Mucosa of descending colon (tissue), 3 donors: ENCODE measurements at regions not wholly inside any gene's neighbourhood (a gene's known extent, or its start where the extent isn't known, plus 50 kb on each side); places are given as distances from the start of the nearest gene placed in this dataset.

Source experiments
- ATAC-seq: fragments of 200-7000 bp; cut with Tn5 transposase; one replicate; pipeline ENCODE4 v1.9.1; 2020; ENCODE audit warnings: mild to moderate bottlenecking, moderate library complexity
- DNase-seq, 3 donors: peaks; one replicate each; pipeline ENCODE4 v3.0.0-alpha.2; 2020
- H3K36me3 ChIP-seq: fragments of 200-600 bp; one replicate; pipeline ENCODE4 v1.8.0; 2021; ENCODE audit warnings: low read depth, mild to moderate bottlenecking
- H3K4me1 ChIP-seq: fragments of 200-600 bp; one replicate; pipeline ENCODE4 v1.8.0; 2021; ENCODE audit warnings: low read depth, mild to moderate bottlenecking
- H3K4me3 ChIP-seq: fragments of 200-600 bp; one replicate; pipeline ENCODE4 v1.8.0; 2021; ENCODE audit warnings: mild to moderate bottlenecking
- H3K9me3 ChIP-seq: fragments of 200-600 bp; one replicate; pipeline ENCODE4 v1.8.0; 2021; ENCODE audit warnings: mild to moderate bottlenecking
- intact Hi-C, 2 donors: fragments of 100-400 bp; cut with DNase I in 1 of 2; cut with micrococcal nuclease in 1 of 2; formaldehyde crosslinking; loops; one replicate each; pipeline versions ENCODE4 v1.11.0 to v1.11.1; 2022; cut with DNase I, micrococcal nuclease
- TF ChIP-seq, protein P1 (sequence below): fragments of 200-600 bp; IDR thresholded peaks from one replicate; pipeline ENCODE4 v1.8.0; 2022; ENCODE audit warnings: antibody characterized with exemption, mild to moderate bottlenecking
- donor health status: DM: no; HTN: no; CAD: no; lungs with moderate emphysema.
- donor health status: DM: no; HTN: no; CAD: no.
- donor health status: DM: no; HTN: yes; CAD: no.

DNA sequence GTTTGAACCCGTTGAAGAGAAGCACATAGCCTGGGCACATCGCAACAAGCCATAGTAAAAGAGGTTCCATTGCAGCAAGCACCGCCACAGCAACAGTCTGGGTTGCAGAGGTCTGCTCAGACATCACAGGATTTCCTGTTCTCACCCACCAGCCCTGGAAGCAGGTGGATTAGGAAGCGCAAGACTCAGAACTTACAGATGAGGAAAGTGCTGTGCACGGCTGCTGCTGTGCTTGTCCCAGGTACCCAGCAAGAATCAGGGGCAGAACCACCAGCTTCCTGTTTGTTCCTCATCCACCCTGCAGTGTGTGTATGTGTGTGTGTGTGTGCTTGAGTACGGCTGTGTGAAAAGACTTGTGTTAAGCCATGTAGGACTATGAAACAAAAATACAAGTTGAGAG lies 124.7 kb upstream of the IRX2 start:
- no peak overlapping the region for H3K4me3 ChIP-seq
- DNase-seq, result no peak
- ATAC-seq, result no peak
- H3K9me3 ChIP-seq, result peaks cover 36% of the 10 kb centered on the region
- H3K4me1 ChIP-seq, result no peaks in the 10 kb centered on the region
- TF ChIP-seq, protein P1, sequence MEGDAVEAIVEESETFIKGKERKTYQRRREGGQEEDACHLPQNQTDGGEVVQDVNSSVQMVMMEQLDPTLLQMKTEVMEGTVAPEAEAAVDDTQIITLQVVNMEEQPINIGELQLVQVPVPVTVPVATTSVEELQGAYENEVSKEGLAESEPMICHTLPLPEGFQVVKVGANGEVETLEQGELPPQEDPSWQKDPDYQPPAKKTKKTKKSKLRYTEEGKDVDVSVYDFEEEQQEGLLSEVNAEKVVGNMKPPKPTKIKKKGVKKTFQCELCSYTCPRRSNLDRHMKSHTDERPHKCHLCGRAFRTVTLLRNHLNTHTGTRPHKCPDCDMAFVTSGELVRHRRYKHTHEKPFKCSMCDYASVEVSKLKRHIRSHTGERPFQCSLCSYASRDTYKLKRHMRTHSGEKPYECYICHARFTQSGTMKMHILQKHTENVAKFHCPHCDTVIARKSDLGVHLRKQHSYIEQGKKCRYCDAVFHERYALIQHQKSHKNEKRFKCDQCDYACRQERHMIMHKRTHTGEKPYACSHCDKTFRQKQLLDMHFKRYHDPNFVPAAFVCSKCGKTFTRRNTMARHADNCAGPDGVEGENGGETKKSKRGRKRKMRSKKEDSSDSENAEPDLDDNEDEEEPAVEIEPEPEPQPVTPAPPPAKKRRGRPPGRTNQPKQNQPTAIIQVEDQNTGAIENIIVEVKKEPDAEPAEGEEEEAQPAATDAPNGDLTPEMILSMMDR, result no peak
- intact Hi-C loops, result no loop called here
- H3K36me3 ChIP-seq, result no peaks in the 10 kb centered on the region

DNA sequence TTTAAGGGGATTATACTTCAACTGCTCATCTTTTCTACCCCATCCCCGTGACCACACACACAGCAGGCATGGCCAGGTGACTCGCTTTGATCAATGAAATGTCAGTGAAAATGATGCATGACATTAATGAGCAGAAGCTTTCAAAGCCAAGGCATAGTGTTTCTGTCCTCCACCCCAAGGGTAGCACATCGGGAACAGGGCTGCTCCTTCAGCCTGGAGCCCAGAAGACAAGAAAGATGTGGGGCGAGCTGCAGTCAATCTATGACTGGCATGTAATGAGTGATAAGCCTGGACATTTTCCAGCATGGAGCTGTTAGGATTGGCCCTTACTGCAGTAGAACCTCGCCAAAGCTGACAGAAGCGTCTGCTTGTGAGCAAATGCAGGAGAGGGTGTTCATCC lies 122.6 kb upstream of the IRX2 start:
- DNase-seq (no peak), ATAC-seq (no peak)
- intact Hi-C loops, result no loop called here
- Histone ChIP-seq H3K36me3 (no peaks in the 10 kb centered on the region), H3K4me1 (no peaks in the 10 kb centered on the region), H3K4me3 (no peak overlapping the region), H3K9me3 (peaks cover 25% of the 10 kb centered on the region)
- TF ChIP-seq, protein P1, result no peak

DNA sequence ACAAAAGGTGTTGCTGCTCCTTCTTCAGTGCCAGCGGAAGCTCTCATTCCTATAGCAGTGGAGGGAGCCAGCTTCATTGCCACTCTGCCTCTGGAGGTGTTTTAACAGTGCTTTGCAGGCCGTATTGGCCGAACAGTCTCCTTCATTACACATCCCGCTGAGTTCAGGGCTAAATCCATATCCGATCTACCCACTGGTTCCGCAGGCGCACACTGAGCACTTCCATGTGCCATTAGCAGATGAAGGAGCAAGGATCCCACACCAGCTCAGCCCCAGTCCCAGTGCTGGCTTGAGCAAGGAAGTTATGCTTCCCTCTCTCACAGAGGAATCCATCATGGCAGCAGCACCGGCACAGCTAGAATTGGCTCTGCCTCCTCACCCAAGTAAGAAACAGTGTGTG lies 121.2 kb upstream of the IRX2 start:
- TF ChIP-seq, protein P1, result no peak
- intact Hi-C loops, result no loop called here
- no peak for ATAC-seq
- H3K4me1 ChIP-seq, result no peaks in the 10 kb centered on the region
- H3K36me3 ChIP-seq, result no peaks in the 10 kb centered on the region
- no peak overlapping the region for H3K4me3 ChIP-seq
- peaks cover 22% of the 10 kb centered on the region for H3K9me3 ChIP-seq
- no peak for DNase-seq

DNA sequence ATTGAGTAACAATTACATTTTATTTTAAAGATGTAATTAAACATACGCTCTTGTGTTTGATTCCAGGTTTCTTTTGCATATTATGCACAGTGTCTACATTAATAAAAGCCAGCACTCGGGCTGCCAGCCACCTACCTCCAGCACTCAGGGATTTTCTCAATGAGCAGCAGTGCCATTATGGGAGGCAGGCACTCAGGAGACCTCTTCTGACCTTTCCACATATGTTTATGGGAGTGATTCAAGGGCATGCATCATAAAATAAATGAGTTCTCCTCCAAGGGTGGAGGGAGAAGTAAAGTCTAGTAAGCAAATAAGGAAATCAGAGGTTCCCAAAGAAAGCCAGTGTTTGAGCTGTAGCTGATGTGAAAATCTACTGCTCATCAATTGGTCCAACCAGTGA lies 119.8 kb upstream of the IRX2 start:
- peaks cover 29% of the 10 kb centered on the region for H3K9me3 ChIP-seq
- no peaks in the 10 kb centered on the region for H3K36me3 ChIP-seq
- DNase-seq, result no peak
- intact Hi-C loops, result no loop called here
- H3K4me3 ChIP-seq, result no peak overlapping the region
- no peaks in the 10 kb centered on the region for H3K4me1 ChIP-seq
- TF ChIP-seq, protein P1, result no peak
- ATAC-seq, result no peak

DNA sequence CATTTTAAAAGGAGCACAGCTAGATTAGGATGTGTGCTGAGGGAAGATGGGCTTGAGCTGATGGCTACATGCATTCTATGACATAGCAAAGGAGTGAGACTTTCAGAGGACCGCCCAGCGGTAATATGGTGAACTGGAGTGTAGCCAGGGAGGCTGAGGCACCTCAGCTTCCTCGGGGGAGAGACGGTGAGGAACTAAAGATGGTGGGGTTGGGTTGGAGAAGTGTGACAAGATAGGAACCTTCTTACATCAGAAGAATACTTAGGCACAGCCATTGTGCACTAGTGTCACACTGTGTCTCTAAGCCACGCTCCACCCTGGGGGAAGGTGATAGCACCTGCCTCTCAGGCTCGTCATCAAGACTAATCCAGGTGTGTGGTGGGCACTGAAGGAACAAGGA lies 118.0 kb upstream of the IRX2 start:
- ATAC-seq (no peak), DNase-seq (no peak)
- Histone ChIP-seq H3K4me3 (no peak overlapping the region), H3K9me3 (peaks cover 43% of the 10 kb centered on the region), H3K36me3 (no peaks in the 10 kb centered on the region), H3K4me1 (no peaks in the 10 kb centered on the region)
- intact Hi-C loops, result no loop called here
- TF ChIP-seq, protein P1, result no peak

DNA sequence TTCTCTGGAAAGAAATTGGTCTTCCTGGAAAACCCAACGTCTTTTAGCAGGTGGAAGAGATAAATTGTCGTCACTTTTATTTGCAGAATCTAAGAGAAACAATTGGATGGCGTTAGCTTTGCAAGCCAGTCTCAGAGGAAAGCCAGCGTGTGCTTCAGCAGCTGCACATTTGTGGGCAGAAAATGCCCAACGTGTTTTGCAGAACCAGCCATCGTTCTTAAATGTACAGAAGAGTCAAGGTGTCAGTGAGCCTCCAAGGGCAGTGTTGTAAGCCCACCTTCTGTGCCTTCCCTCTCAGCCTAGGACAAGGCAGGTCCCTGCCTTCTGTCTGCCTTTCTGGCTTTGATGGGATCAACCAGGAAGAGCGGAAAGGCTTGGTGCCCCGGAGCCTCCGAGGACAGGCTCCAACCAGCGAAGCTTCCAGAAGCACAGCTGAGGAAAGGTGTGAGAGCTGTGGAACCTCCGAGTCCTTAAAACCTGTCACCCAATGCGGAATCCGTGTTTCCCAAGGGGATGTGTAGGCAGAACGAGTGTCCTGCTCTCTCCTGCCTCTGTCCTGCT lies 116.0 kb upstream of the IRX2 start:
- DNase-seq, result no peak
- TF ChIP-seq, protein P1, result no peak
- Histone ChIP-seq H3K9me3 (peaks cover 48% of the 10 kb centered on the region), H3K36me3 (no peaks in the 10 kb centered on the region), H3K4me1 (no peaks in the 10 kb centered on the region), H3K4me3 (no peak overlapping the region)
- intact Hi-C loops, result no loop called here
- no peak for ATAC-seq
